GM18868 (cell line): ENCODE measurements at regions not wholly inside any gene's neighbourhood (a gene's known extent, or its start where the extent isn't known, plus 50 kb on each side); places are given as distances from the start of the nearest gene placed in this dataset.
A peak's percentile ranks its signal among the peaks of the same experiment; 100 is the strongest.

Experiments
- ATAC-seq: cut with Tn5 transposase; IDR thresholded peaks from one replicate; pipeline ENCODE4 v1.9.1; 2021; ENCODE audit warnings: mild to moderate bottlenecking, moderate library complexity; ENCODE audit not compliant: unreplicated experiment

GRCh38 chr3:34174740-34175139 lies 376.3 kb downstream of the PDCD6IP start:
- ATAC-seq, result no peak

- no peak for ATAC-seq
These were observed 377.3 kb downstream of the PDCD6IP start for GRCh38 chr3:34175636-34176176.

DNA sequence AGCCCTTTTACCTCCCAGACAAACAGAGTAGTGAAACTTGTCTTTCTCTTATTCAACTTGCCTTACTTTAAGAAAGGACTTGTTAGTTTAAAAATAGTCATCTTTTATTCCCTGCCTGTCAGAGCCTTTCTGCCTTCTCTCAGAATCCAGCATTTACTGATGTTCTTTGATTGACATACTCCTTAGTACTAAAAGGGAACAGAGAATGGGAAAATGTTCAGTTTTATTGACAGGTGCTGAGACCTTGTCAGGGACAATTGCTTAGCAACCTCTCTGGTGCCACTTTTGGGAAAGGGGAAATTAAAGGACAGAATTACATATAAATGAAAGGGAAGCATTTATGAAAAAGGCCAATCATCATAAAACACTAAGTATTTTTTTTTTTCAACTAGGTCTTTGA lies 378.3 kb downstream of the PDCD6IP start:
- ATAC-seq, result no peak

- peak; percentile 56 for ATAC-seq
These were observed 380.0 kb downstream of the PDCD6IP start for GRCh38 chr3:34178415-34178814.

DNA sequence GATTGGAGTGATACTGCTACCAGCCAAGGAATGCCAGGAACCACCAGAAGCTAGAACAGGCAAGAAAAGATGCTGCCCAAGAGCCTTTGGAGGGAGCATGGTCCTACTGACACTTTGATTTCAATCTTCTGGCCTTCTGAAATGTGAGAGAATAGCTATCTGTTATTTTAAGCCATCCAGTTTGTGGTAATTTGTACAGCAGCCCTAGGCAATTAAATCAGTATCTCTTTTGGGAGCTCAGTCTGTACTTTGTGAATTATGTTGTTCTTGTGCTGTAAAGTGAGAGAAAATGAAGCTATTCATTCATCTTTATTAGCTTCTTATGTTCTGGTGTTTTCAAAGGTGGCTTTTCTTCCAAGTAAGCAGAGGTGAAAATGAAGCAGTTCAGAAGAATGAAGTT lies 381.3 kb downstream of the PDCD6IP start:
- ATAC-seq, result no peak

DNA sequence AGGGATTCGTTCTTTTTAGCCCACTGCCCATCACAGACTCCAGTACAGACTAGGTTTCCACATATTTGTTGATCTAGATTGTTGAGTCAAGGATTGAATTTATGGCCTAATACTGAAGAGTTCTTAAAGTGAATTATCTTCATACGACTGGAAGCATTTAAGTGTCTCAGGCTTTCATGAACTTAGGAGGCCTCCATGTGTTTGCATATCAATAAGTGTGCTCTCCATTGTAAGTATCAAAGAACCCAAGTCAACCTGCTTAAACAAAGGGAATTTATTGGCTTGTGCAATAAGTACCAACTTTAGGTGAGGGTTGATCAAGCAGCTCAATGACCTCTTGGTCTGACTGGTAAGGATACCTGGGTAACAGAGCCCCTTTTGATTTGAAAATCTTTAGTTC lies 382.1 kb downstream of the PDCD6IP start:
- ATAC-seq, result no peak

DNA sequence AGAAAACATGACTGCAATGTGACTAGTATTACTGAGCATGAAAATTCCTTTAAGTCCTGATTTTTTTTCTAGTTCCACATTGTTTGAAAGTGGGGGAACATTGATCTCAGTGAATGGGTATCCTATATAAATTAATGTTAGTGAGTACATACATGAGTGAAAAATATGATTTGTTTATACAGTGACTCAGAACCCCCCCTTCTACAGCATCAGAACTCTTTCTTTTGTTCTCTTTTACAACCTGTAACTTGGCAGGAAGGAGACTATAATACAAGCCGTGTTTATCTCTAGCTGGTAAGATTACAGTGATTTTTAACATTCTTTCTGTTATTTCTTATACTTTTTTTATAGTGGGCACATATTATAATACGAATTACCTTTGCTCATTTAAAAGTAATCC lies 384.7 kb downstream of the PDCD6IP start:
- ATAC-seq, result no peak

GRCh38 chr3:34183611-34184340 lies 385.3 kb downstream of the PDCD6IP start:
- ATAC-seq, result no peak

DNA sequence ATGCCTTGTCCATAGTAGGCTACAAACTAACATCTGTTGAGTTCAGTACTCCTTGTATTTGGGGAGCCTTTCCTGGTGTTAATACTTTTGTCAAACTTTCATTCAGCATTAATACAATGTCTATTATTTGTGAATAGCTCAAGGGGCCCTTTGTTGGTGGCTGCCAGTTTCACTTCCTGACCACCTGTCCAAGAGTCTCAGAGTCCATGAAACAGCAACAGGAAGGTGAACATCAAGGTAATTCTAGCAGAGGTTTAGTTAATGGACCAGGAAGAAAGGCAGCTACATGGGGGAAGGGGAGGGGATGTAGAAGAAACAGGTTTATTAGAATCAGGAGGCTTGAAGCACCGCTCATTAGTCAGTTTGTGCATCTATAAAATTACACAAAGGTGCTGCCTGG lies 386.9 kb downstream of the PDCD6IP start:
- ATAC-seq, result no peak

GRCh38 chr3:34189133-34189532 lies 390.7 kb downstream of the PDCD6IP start:
- no peak for ATAC-seq

DNA sequence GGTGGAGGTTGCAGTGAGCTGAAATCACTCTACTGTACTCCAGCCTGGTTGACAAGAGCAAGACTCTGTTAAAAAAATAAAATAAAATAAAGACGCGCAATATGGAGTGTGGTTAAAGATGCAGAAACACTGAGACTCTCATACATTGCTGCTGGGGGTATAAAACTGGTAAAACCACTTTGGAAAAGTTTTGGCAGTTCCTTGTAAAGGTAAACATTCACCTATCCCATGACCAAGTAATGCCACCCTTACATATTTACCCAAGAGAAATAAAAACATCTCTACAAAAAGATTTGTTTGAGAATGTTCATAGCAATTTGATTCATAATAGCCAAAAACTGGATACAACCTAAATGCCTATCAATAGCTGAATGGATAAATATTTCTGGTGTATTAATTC lies 398.5 kb downstream of the PDCD6IP start:
- ATAC-seq, result no peak

DNA sequence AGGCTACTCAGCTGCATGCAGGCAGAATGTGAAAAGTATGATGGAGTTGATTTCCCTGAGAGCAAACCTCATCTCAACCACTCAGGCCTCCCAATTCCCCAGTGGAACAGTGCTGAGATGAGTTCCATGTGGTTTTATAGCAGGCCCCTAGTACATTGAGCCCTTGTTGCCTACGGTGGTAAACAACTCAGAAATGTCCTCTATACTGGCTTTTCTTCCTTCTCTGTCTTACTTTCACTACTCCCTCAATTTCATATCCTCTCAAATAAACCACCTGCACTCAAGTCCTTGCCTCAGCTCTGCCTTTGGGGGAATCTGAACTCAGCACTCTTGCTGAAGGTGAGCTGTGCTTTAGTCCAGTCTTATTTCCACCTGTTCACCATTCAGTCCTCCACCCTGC lies 399.9 kb downstream of the PDCD6IP start:
- ATAC-seq, result peak; percentile 35

- ATAC-seq, result peak; percentile 94
These were observed 402.1 kb downstream of the PDCD6IP start for GRCh38 chr3:34200576-34200975.

GRCh38 chr3:34202975-34203374 lies 404.5 kb downstream of the PDCD6IP start:
- ATAC-seq, result no peak

- no peak for ATAC-seq
These were observed 405.0 kb downstream of the PDCD6IP start for GRCh38 chr3:34203386-34203785.

- ATAC-seq, result no peak
These were observed 408.6 kb downstream of the PDCD6IP start for GRCh38 chr3:34207002-34207401.

DNA sequence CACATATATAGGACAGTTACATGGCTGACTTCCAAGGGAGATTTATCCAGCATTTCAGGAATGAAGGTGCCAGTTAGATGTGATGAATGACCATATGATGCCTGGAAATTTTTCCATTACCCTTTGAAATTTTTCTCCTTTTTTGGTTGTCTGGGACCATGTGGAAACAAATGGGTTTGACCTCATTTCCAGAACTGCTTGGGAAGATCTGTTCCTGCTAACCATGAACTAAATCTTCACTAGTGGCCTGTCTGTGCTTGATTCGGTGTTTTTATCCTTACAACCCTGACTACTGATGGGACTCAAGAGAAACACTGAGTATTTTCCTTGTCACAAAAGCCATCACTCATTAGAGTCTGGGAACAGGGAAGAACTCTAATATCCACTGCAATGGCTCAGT lies 409.4 kb downstream of the PDCD6IP start:
- ATAC-seq, result no peak

- ATAC-seq, result peak; percentile 40
These were observed 413.7 kb downstream of the PDCD6IP start for GRCh38 chr3:34212175-34212574.

DNA sequence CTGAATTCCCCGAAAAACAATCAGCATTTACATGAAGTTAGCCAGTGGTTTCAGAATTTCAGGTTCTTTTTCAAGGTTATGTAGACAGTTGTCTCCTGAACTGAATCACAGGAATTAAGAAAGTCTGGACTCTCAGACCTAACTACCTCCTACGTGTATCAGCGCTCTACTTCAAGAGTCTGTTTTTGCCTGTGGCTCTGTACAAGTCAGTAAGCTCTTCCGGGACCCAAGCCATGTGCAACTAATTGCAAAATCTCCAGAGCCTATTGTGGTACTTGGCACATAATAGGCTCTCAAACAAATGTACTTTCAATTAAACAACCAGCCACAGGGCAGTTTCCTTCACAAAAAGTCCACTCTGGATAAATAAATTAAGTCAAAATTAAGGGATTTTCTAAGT lies 414.2 kb downstream of the PDCD6IP start:
- ATAC-seq, result no peak

DNA sequence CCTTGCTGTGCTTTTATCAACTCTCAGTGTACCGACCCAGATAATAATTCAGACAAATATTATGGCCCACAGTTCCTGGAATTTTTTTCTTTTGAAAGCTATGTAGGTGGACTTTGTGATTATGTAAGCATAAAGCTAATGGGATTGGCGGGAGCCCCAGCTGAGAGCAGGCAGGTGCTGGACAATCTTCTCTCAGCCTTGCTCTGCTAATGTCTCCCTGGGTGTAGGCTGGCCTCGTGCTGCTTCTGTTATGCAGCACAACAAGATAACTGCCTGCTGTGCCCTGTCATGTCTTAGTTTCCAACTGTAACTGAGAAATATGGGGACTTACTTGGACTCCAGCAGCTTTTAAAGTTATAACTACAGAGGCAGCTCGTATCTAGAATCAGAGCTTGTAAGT lies 415.0 kb downstream of the PDCD6IP start:
- ATAC-seq, result no peak

DNA sequence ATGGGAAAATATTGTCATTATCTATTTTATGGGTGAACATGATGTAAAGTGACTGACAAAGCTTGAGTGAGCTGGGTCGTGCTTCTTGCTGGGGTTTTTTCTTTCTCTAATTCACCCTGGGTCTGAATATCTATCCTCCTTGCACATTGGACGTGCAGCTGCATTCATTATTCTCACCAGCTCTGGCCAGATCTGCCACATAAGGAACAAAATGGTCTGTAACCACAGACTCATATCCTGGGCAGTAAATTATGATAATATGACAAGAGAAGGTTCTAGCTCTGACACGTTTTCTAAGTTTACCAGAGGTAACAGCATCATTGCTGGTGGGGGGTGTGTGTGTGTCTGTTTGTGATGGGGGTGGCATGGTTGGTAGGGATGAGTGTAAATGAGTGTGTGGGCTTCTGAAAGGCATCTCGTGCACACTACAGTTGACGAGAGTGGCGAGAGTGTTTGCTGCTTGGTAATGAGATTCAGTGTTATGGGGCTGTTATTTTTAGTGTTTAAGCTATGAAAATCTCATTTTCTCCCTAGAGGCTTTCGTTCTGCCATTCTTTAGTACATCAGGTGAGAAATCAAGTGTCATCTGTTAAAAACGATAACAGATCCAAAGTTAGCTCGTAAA lies 418.4 kb downstream of the PDCD6IP start:
- ATAC-seq, result no peak

DNA sequence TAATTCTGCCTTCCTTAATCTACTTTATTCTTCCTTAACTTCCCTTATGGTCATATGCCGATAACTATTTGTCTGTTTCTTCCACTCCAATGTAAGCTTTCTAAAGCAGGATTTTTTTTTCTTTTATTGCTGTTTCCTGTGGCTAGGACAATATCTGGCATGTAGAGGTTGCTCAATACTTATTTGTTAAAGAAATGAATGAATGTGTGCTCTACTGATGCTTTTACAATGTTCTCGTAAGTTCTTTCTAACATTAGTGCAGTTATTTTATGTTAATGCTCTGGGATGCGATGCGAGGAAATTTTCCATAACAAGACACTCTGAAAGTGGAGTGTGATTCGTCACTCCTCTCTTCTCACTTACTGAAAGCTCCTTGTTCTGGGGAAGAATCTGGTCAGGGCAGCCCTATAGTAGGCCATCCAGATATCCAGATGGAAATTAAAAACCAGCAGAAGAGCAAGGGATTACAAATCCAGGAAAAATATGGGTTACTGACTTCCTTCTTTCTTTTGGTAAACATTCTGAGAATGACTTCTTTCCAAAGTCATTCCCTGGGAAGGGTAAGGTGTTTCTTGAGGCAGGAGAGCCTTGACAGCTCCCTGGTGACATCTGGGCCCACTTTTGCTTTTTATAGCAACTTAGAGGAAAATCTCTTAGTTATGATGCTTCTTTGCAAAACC lies 420.4 kb downstream of the PDCD6IP start:
- no peak for ATAC-seq
